ENCODE measurements at regions not wholly inside any gene's neighbourhood (a gene's known extent, or its start where the extent isn't known, plus 50 kb on each side); places are given as distances from the start of the nearest gene placed in this dataset.

DNA sequence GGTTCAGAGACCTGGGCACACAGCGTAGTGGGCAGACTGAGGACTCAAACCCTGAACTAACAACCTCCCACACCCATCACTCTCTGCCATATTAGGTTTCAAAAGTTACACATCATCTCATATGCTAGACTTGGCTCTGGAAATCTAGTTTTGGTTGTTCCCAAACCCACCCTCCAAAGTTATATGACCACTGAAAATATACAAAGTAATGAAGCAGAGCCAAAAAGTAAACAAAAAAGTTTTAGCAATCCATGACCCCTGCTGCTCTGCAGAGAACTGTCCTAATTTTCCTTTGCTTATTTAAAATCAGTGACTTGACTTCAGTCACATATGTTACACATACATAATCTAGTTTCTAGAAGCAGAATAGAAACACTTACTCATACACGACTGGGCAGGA, 155.6 kb upstream of the TAS2R1 start:
- Histone ChIP-seq H3K4me2 (ENCODE audit: insufficient read depth in 1 of 2, low read depth in 2 of 2, low read length in 2 of 2) (no peak overlapping the region), H3K14ac (ENCODE audit: insufficient read length) (no peak overlapping the region), H3K9ac (replicated peaks in 1 of 4; ENCODE audit: extremely low read depth in 1 of 4, low read depth in 3 of 4, low read length in 3 of 4) (no peak overlapping the region), H4K5ac (ENCODE audit: insufficient read length, low read depth, low read length) (no peak overlapping the region), H3K79me2 (ENCODE audit: control insufficient read depth in 1 of 2, insufficient read depth in 2 of 2, low read length in 2 of 2) (no peaks in the 10 kb centered on the region), H2AK5ac (ENCODE audit: low read depth, low read length) (no peak overlapping the region), H2BK120ac (replicated peaks; ENCODE audit: low read depth, low read length) (no peak overlapping the region), H3K23me2 (ENCODE audit: low read depth, low read length) (no peaks in the 10 kb centered on the region), H2BK5ac (ENCODE audit: low read depth, low read length) (no peak overlapping the region), H3K27ac (ENCODE audit: low read depth, low read length) (no peak overlapping the region), H2BK15ac (ENCODE audit: low read length) (no peak overlapping the region), H4K91ac (replicated peaks; ENCODE audit: insufficient read length, low read length) (no peak overlapping the region), H3K4me3 (ENCODE audit: extremely low read depth in 1 of 4, insufficient read depth in 2 of 4, low read depth in 3 of 4, low read length in 4 of 4) (no peak overlapping the region), H3K9me3 (ENCODE audit: insufficient read depth in 2 of 2, low read depth in 1 of 2, low read length in 1 of 2) (no peaks in the 10 kb centered on the region), H3K79me1 (ENCODE audit: low read depth, low read length) (no peaks in the 10 kb centered on the region), H2BK20ac (ENCODE audit: low read length) (no peak overlapping the region), H3K23ac (ENCODE audit: insufficient read length) (no peak overlapping the region), H4K8ac (ENCODE audit: extremely low read depth, insufficient read depth, low read length) (no peak overlapping the region), H3K4ac (replicated peaks; ENCODE audit: insufficient read length, low read depth, low read length) (no peak overlapping the region), H3K18ac (ENCODE audit: extremely low read depth, low read length) (no peak overlapping the region), H3K27me3 (replicated peaks in 1 of 4; ENCODE audit: control insufficient read depth in 3 of 4, extremely low read depth in 1 of 4, insufficient read depth in 3 of 4, low read length in 3 of 4) (no peaks in the 10 kb centered on the region), H2BK12ac (ENCODE audit: low read depth, low read length) (no peak overlapping the region), H3K4me1 (replicated peaks in 1 of 4; ENCODE audit: control insufficient read depth in 3 of 4, insufficient read depth in 4 of 4, low read length in 3 of 4) (peaks cover 0 to 5% (median 3%) of the 10 kb centered on the region in 4 experiments; a peak in 2 of 7 replicates), H3K56ac (replicated peaks; ENCODE audit: insufficient read length, low read depth, low read length) (no peak overlapping the region), H2AFZ (ENCODE audit: low read length) (no peak overlapping the region), H4K20me1 (replicated peaks in 1 of 2; ENCODE audit: control insufficient read depth in 1 of 2, insufficient read depth in 2 of 2, low read length in 2 of 2) (no peaks in the 10 kb centered on the region), H3K36me3 (ENCODE audit: control insufficient read depth in 2 of 4, insufficient read depth in 4 of 4, low read length in 3 of 4) (no peaks in the 10 kb centered on the region)
- no peak for TF ChIP-seq CREB1 (IDR thresholded peaks at IDR 0.05)
- no peak for TF ChIP-seq RFX5 (IDR thresholded peaks at IDR 0.05; ENCODE audit: borderline replicate concordance, low read depth, low read length)
- TF ChIP-seq EGR1 (IDR thresholded peaks at IDR 0.05; ENCODE audit: borderline replicate concordance, low read depth, low read length): no peak
- TF ChIP-seq EZH2 (IDR thresholded peaks at IDR 0.05; ENCODE audit: low read depth, low read length, severe bottlenecking): no peak
- TF ChIP-seq, protein P1, sequence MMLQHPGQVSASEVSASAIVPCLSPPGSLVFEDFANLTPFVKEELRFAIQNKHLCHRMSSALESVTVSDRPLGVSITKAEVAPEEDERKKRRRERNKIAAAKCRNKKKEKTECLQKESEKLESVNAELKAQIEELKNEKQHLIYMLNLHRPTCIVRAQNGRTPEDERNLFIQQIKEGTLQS (IDR thresholded peaks at IDR 0.05; ENCODE audit: insufficient read depth, low read depth, low read length): no peak
- TF ChIP-seq, protein P2, sequence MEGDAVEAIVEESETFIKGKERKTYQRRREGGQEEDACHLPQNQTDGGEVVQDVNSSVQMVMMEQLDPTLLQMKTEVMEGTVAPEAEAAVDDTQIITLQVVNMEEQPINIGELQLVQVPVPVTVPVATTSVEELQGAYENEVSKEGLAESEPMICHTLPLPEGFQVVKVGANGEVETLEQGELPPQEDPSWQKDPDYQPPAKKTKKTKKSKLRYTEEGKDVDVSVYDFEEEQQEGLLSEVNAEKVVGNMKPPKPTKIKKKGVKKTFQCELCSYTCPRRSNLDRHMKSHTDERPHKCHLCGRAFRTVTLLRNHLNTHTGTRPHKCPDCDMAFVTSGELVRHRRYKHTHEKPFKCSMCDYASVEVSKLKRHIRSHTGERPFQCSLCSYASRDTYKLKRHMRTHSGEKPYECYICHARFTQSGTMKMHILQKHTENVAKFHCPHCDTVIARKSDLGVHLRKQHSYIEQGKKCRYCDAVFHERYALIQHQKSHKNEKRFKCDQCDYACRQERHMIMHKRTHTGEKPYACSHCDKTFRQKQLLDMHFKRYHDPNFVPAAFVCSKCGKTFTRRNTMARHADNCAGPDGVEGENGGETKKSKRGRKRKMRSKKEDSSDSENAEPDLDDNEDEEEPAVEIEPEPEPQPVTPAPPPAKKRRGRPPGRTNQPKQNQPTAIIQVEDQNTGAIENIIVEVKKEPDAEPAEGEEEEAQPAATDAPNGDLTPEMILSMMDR (IDR thresholded peaks at IDR 0.05; ENCODE audit: control extremely low read depth in 1 of 3, insufficient read depth in 1 of 3, low read depth in 1 of 3, low read length in 3 of 3): no peak
- no peak for TF ChIP-seq RXRA (IDR thresholded peaks at IDR 0.05; ENCODE audit: insufficient read depth, low read depth, low read length)
- TF ChIP-seq KDM1A (IDR thresholded peaks at IDR 0.05; ENCODE audit: borderline replicate concordance, low read length): no peak
- no peak for TF ChIP-seq MAX (IDR thresholded peaks at IDR 0.05)
- no peak for TF ChIP-seq GABPA (IDR thresholded peaks at IDR 0.05; ENCODE audit: borderline replicate concordance, insufficient read depth, low read length)
- FAIRE-seq: no peak
- no peak for DNase-seq (ENCODE audit: low read depth in 1 of 2, low spot score in 2 of 2)
- ChIA-PET CTCF (ENCODE audit: partially characterized antibody) (interaction anchor here (1.5 kb wide), 1 partner anchor 326 kb away, joined by 3 read pairs; no protein-coding TSS in a partner anchor), POLR2A (ENCODE audit: partially characterized antibody) (no interaction called here)
- WGBS, 2 experiments (ENCODE audit: extremely low coverage in 1 of 2, insufficient coverage in 1 of 2, insufficient read length in 1 of 2, insufficient replicate concordance in 2 of 2, low coverage in 1 of 2, low lambda C conversion rate in 2 of 2, missing lambda C conversion rate in 1 of 2): 90% methylated on average over 2 of the region's 2 CpGs; no CpG with 5 or more reads in 1 of the 2 experiments
